Stimulated activated CD8-positive, alpha-beta memory T cell treated with anti-CD3 and anti-CD28 coated beads, Interleukin-15, amount 100 ng/mL, for 4 hours (primary cell): ENCODE measurements at regions not wholly inside any gene's neighbourhood (a gene's known extent, or its start where the extent isn't known, plus 50 kb on each side); places are given as distances from the start of the nearest gene placed in this dataset.

Experiments used
- DNase-seq, 2 donors: peaks; one replicate each; pipeline ENCODE4 v3.0.0-alpha.2; 2020; ENCODE audit warnings: low read depth in 2 of 2

- no peak for DNase-seq
Observed at GRCh38 chr7:10122551-10123100, 851.0 kb upstream of the PHF14 start.

DNA sequence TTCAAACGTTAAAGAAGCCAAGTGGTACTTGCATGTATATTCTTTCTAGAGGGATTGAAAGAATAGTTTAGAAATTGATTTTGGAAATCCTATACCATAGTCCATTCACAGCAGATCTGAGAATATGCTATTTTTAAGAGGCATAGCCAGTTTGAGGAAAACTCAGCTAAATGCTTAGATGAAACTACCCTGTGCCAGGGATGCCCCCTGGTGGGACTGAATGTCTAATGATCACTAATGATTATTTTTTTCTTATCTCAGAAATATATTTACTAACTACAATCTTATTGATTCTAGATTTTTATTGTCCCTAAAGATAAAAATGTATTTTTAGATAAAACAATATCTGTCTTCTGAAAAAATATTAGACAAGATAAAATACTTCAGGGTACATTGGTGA, 844.9 kb upstream of the PHF14 start:
- no peak for DNase-seq

DNA sequence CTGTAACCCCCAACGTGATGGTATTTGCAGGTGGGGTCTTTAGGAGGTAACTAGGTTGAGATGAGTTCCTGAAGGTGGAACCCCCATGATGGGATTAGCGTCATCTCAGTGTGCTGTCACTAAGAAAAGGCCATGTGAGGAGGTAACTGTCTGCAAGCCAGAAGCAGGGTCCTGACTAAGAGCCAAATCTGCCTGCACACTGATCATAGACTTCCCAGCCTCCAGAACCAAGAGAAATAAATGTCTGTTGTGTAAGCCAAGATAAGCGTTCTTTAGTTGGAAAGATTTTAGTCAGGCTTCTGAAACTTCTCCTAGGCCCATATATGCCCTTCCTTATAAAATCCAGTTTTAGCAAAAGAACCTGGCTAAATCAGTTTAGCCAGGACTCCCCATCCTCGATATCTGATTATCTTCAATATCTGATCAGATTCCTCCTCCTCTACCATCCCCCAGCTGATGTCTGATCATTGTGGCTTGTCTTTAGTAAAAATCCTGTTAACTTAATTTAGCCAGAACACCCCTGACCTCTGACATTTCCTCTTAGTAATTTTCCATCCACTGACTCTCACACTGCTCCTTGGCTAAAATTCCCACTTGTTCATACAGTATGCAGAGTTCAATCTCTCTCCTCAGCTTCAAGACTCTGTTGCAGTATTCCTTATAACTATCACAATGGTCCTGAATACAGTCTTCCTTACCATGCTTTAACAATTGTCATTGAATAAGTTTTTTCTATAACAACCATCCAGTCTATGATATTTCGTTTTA, 835.4 kb upstream of the PHF14 start:
- DNase-seq: no peak

DNA sequence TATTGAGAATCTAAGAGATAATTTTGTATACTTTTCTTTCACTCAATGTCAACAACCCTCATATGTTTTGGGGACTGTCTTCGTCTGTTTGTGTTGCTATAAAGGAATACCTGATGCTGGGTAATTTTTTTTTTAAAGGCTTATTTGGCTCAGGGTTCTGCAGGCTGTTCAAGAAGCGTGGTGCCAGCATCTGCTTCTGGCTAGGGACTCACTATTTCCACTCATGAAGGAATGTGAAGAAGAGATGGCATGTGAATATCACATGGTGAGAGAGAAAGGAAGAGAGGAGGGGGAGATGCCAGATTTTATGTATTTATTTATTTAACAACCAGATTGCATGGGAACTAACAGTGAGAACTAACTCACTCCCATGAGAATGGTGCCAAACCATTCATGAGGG, 827.4 kb upstream of the PHF14 start:
- no peak for DNase-seq

DNA sequence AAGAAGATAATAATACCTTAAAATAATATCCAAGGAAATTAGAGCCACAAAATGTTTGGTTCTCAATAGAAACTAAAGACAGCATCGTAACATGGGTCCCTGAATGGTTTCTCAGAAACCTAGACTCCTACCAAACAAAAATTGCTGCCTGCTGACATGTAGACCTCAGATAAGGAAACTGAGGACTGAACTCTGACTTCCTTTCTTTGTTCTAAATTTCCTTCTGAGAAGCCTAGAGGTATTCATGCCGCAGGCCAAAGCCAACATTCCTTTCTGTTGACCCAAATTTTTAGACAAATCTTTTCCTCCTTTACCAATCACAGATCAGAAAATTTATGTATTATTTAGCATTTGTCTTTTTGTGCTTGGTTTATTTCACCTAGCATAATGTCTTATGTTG, 816.7 kb upstream of the PHF14 start:
- DNase-seq: no peak

DNA sequence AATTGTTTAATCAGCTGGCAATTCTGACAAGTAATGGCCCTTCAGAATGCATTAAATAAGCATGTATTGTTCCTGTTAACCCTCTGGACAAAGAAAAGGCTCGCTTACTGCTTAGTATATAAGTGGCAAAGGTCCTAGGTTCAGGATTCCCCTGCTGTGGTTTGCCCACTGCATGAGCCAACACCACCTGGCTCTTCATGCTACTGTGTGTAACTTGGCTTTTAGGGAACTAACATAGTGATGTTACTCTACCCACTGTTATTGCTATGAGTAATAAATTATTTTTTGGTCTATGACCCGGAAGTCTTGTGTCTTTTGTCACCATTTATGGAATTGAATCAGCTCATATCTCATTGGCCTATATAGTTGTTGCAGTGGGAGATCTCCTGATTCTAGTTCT, 791.7 kb upstream of the PHF14 start:
- no peak for DNase-seq

DNA sequence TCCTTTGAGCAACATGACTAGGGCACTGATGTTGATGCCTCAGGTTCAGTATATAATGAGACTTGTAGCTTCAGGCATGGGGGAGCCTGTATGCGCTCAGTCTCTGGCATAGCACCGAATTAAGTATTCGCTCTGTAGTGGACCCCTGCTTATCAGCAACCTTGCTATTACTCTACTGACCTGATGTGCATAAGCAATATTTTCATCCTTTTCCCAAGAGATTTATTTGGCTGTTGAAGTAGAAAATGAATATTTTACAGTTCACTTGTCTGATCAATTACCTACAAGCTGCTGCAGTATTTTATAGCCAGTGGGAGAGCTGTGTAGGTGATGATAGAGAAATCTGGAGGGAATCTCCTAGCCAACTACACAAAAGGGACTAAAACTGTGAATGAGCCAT, 781.6 kb upstream of the PHF14 start:
- no peak for DNase-seq

DNA sequence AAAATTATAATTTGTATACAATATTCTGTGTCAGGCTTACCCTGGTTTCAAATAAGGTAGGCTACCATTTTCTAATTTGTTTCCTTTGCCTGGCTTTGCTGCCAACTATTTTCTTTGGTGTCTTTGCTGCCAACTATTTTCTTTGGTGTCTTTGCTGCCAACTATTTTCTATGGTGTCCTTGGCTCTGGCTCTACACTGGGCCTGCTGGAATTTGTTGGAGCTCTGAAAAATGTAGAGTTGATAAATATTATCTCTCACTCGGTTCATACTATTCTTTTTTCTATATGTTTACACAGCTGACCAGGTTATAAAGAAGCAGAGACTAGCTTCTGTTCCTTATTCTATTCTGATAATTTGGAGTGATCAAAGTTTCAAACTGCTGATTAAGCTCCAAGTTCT, 768.0 kb upstream of the PHF14 start:
- no peak for DNase-seq

DNA sequence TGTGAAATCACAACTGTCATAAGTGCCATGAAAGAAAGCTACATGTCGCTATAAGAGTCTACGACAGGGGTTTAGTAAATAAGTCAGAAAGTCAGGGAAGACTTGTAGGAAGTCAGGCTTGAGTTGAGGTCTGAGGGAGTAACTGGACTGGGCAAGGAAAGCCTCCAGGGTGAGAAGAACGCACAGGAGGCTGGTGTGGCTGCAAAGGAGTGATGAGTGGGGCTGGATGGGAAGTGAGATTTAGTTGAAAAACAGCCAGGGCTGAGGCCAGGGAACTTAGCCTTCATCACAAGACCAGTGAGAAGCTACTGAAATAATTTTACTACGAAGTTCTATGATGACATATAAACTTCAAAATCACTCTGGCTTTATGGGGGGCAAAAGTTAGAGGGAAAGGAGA, 763.7 kb upstream of the PHF14 start:
- DNase-seq: no peak

DNA sequence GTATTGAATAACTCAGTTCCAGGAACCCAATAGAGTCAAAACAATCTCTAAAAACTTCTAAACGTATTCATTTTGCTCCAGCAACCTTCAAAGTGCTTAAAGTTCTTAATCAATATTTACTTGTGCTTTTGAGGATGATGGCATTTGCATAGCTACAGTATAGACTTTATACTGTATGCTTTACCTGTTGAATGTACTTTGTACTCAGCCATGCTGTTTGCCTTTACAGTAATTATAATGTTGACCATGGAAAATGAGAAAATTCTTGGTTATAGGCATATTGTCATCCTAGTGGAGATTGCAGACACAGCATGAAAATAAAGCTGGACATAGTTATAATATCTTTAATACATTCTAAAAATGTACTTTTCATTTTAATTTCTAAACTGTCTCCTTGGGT, 762.7 kb upstream of the PHF14 start:
- no peak for DNase-seq

GRCh38 chr7:10211861-10212260, 761.8 kb upstream of the PHF14 start:
- DNase-seq: no peak

- DNase-seq: no peak
Observed at GRCh38 chr7:10212649-10213048, 761.0 kb upstream of the PHF14 start.

DNA sequence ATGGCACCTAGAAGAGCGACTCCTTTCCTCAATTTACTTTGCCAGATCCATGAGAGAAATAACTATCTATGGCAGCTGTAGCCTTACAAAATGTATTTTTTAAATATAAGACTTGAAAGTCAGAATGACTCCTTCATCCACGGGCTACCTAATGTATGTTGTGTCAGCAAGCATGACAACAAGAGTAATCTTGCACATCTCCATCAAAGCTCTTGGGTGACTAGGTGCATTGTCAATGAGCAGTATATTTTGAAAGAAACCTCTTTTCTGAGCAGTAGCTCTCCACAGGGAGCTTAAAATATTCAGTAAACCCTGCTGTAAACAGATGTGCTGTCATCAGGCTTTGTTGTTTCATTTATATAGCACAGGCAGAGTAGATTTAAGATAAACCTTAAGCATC, 757.2 kb upstream of the PHF14 start:
- no peak for DNase-seq

DNA sequence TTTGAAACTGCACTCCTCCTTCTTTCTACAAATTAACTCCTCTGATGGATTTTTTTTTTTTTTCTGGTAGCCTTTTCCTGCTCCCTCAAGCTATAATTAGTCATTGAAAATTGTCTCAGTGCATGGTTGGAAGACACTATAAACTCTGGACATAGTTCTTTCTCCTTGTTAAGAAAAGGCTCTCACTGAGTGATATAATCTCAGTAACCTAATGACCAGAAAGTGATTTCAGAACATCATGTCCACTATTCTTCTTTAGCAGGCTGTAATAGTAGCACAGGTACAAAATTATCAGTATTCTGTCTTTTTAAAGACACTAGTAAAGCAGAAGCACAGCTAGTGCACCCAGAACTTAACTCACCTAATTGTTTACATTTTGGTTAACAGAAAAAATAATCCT, 752.6 kb upstream of the PHF14 start:
- DNase-seq: no peak

- DNase-seq: no peak
Observed at GRCh38 chr7:10222976-10223375, 750.7 kb upstream of the PHF14 start.

GRCh38 chr7:10225275-10225674, 748.4 kb upstream of the PHF14 start:
- DNase-seq: no peak

- no peak for DNase-seq
Observed at GRCh38 chr7:10237306-10237705, 736.4 kb upstream of the PHF14 start.

DNA sequence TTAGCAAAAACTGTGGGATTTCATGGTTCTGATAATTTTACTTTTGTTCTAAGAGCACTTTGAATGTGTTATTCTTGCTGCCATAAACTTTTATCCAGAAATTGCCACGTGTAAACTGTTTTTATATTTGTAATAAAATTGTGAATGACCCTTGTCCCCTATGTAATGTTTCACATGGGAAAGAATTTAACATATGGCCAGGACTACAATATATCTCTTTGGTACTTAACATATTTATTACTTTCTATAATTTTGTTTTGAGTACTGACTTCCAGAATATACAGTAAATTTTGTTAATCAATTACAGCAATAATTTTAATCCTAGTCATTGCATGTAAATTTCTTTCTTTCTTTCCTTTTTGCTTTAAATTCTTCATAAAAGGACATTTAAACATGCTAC, 735.0 kb upstream of the PHF14 start:
- no peak for DNase-seq

DNA sequence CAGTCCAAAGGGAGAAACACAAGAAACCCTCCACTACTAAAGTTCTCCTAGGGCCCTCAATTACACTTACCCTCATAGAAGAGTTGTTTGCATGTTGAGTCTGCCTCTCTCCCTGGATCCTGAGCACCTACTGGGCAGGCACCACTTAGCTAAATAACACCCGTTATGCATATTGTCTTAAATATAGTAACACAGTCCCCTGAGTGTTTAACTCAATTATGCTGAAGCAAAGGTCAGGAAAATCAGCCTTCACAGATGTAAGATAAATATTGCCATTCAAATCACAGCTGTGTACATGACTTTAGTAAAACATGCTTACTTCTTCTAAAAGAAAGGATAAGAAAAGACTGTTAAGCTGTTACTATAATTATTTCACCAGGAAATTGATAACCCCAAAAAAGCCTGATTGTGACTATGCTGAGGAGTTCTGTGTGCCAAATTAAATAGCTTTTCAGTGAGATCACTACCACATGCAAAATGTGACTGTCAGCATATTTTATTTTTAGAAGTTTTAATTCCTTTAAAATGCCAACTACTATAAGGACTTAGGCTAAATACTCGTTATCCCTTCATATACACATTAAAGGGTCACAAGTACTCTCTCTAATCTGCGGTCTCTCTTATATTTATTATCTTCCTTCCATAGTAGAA, 733.9 kb upstream of the PHF14 start:
- no peak for DNase-seq

DNA sequence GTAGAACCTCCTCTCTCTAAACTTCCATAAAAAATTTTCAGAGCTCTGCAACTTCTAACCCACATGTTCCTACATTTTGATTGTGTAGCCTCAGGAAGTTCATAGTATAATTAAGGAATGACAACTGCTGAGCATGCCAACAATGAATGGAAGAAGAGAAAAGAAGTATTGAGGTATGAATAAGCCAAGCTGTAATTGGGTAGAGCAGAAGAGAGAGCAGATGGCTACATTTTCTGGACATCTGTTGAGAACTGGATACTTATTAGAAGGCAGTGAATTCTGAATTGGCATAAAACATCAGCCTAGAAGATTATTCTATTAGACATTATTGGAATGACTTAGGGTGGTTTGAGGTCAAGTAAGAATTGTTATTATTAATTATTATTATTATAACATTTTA, 728.3 kb upstream of the PHF14 start:
- DNase-seq: no peak

GRCh38 chr7:10257438-10257837, 716.2 kb upstream of the PHF14 start:
- no peak for DNase-seq

- no peak for DNase-seq
Observed at GRCh38 chr7:10266976-10267375, 706.7 kb upstream of the PHF14 start.

DNA sequence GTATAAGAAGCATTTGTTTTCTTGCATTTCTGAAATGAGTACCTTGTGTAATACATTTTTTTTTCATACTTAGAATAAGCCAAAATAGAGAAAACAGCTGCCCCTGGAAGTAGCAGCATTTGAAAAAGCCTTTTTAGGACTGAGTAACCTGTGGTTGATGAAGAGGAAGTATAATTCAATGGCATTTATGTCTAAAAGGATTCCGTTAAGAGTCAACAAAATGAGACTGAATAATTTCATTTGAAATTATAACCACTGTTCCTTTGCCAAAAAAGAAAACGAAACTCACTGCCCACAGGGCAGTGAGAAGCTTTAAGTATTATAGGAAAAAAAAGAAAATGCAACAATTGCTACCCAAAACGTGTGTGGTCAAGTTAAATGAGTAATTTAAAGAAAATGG, 705.6 kb upstream of the PHF14 start:
- no peak for DNase-seq

- DNase-seq: no peak
Observed at GRCh38 chr7:10282909-10283308, 690.8 kb upstream of the PHF14 start.
